ENCODE measurements at regions not wholly inside any gene's neighbourhood (a gene's known extent, or its start where the extent isn't known, plus 50 kb on each side); places are given as distances from the start of the nearest gene placed in this dataset.

DNA sequence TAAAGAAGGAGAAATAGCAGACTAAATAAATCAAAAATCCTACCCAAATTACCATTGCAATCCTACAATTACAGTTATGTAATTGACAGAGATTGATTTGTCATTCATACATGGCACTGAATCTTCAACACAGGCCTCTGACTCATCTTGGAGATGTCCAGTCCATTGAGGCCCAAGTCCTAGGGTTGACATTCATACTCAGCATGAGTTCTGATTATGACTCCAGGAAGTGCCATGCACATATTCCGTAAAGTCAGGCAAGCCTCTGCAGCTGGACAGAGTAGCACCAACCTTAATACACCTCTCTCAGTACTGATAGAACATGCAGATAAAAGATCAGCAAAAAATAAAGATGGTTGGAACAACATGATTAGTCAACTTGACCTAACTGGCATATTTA is 353.7 kb upstream of the NFE2L3 start:
- H3K9me3 ChIP-seq, result no peaks in the 10 kb centered on the region
- no peak overlapping the region for H3K27ac ChIP-seq
- H3K4me3 ChIP-seq, result no peak overlapping the region
- no peaks in the 10 kb centered on the region for H3K27me3 ChIP-seq
- DNase-seq, result no peak
- TF ChIP-seq POLR2A (IDR thresholded peaks at IDR 0.05), result no peak
- TF ChIP-seq, protein P1, sequence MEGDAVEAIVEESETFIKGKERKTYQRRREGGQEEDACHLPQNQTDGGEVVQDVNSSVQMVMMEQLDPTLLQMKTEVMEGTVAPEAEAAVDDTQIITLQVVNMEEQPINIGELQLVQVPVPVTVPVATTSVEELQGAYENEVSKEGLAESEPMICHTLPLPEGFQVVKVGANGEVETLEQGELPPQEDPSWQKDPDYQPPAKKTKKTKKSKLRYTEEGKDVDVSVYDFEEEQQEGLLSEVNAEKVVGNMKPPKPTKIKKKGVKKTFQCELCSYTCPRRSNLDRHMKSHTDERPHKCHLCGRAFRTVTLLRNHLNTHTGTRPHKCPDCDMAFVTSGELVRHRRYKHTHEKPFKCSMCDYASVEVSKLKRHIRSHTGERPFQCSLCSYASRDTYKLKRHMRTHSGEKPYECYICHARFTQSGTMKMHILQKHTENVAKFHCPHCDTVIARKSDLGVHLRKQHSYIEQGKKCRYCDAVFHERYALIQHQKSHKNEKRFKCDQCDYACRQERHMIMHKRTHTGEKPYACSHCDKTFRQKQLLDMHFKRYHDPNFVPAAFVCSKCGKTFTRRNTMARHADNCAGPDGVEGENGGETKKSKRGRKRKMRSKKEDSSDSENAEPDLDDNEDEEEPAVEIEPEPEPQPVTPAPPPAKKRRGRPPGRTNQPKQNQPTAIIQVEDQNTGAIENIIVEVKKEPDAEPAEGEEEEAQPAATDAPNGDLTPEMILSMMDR (IDR thresholded peaks at IDR 0.05), result no peak
- peaks cover 0 to 6% (median 0%) of the 10 kb centered on the region in 4 donors for H3K4me1 ChIP-seq
- H3K36me3 ChIP-seq, result no peaks in the 10 kb centered on the region

DNA sequence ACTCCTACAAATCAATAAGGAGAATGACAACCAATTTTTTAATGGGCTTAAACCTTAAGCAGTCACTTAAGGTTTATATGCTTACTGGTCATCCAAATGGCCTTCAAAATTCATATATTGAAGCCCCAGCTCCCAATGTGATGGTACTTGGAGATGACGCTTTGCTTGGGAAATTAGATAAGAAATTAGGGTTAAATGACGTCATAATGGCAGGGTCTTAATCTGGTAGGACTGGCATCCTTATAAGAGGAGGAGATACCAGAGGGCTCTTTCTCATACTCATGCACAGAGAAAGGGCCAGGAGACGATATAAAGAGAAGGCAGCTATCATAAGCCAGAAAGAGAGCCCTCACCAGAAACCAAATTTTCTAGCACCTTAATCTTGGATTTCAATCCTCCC is 350.8 kb upstream of the NFE2L3 start:
- TF ChIP-seq, protein P1 (IDR thresholded peaks at IDR 0.05), result no peak
- TF ChIP-seq POLR2A (IDR thresholded peaks at IDR 0.05), result no peak
- DNase-seq, result no peak
- no peaks in the 10 kb centered on the region for H3K27me3 ChIP-seq
- H3K9me3 ChIP-seq, result no peaks in the 10 kb centered on the region
- no peak overlapping the region for H3K4me3 ChIP-seq
- no peak overlapping the region for H3K27ac ChIP-seq
- H3K36me3 ChIP-seq, result no peaks in the 10 kb centered on the region
- peaks cover 0 to 6% (median 0%) of the 10 kb centered on the region in 4 donors for H3K4me1 ChIP-seq

DNA sequence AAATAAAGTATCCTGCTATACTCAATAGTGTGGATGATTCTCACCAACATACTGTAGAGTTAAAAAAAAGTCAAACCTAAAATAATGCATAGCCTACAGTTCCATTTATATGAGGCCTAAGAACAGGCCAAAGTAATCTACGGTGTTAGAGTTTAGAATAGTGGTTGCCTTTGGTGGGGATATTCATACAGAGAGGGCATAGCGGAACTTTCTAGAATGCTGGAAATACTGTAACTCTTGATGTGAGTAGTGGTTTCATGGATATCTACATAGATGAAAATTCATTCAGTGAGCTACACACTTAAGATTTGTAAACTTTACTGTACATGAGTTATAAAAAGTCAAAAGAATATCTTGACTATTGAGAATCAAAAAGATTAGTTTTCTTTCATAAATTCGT is 349.9 kb upstream of the NFE2L3 start:
- Histone ChIP-seq H3K27me3 (no peaks in the 10 kb centered on the region), H3K4me1 (no peaks in the 10 kb centered on the region), H3K36me3 (no peaks in the 10 kb centered on the region), H3K9me3 (no peaks in the 10 kb centered on the region), H3K4me3 (no peak overlapping the region), H3K27ac (peak overlapping the region in 1 of 4 donors; percentile 56)
- no peak for DNase-seq
- no peak for TF ChIP-seq POLR2A (IDR thresholded peaks at IDR 0.05)
- TF ChIP-seq, protein P1 (IDR thresholded peaks at IDR 0.05), result no peak

DNA sequence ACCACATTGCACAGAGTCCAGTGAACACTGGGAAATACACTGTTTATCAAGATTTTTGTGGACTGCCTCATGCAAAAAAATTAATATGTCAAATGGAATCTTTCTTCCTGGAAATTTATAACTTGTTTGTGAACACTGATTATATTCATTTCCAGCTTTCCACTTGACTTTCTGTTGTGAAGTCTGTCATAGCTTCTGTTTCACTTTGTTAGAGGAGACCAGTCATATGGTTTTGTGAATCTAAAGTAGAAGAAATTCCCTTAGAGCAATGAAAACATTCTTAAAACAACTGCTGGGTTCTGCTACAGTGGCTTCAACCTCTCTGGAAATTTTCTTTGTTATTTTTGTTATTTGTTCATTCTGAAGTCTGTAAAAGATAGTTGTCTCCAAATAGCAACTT is 349.5 kb upstream of the NFE2L3 start:
- Histone ChIP-seq H3K4me1 (peaks cover 0 to under 1% (median 0%) of the 10 kb centered on the region in 4 donors), H3K27ac (peak overlapping the region in 1 of 4 donors; percentile 56), H3K27me3 (no peaks in the 10 kb centered on the region), H3K4me3 (no peak overlapping the region), H3K36me3 (no peaks in the 10 kb centered on the region), H3K9me3 (no peaks in the 10 kb centered on the region)
- no peak for TF ChIP-seq POLR2A (IDR thresholded peaks at IDR 0.05)
- TF ChIP-seq, protein P1 (IDR thresholded peaks at IDR 0.05), result no peak
- DNase-seq, result no peak

DNA sequence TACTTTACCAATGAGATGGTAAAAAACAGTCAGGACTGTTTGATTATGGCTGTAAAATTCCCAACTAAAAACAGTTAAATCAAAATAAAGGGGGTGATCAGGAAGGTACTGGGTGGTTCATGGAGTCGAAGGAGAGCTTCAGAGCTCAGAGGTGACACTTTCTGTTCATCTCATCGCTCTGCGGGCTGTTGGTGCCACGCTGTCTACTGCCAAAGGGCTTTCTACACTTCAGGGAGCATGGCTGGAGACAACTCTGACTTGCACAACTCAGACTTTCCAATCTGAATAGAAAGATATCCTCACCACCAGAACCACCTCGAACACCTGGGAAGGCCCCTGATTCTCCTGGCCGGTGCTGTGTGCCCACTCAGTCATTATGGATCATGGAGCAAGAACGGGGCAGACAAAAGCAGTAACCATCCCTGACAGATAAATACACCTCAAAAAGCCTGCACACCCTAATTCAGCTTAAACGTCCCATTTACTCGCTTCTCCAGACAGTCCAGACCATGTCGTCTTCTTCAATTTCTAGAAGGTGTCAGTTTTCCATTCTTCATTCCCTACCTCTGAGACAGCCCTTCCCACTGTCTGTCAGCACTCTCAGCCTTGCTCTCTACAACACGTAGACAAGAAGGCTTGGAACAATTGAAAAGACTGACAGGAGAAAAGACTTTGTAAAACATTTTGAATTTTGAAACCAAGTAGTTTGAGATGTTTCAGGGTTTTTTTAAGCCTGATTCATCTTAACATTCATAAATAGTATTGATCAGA is 348.7 kb upstream of the NFE2L3 start:
- DNase-seq, result no peak
- no peak for TF ChIP-seq POLR2A (IDR thresholded peaks at IDR 0.05)
- peak overlapping the region in 1 of 4 donors; percentile 56 for H3K27ac ChIP-seq

DNA sequence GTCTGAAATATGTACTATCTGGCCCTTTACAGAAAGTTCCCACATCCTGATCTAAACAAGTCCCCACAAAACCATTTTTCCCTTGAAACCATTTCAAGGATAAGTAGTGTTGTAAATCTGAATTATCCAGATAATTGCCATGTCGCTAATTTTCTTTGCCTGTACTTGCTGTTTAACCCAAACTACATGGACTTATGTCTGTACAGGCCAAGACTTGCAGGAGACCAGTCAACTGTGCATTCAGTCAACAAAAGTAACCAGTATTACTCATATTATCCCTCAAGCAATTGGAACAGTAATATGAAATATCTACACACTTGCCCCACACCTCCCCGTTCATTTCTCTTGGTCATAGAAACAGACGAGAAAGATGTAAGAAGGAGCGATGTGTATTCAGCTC is 347.8 kb upstream of the NFE2L3 start:
- H3K4me1 ChIP-seq, result peaks cover 0 to 6% (median 0%) of the 10 kb centered on the region in 4 donors
- no peaks in the 10 kb centered on the region for H3K9me3 ChIP-seq
- H3K36me3 ChIP-seq, result no peaks in the 10 kb centered on the region
- H3K27me3 ChIP-seq, result no peaks in the 10 kb centered on the region
- H3K27ac ChIP-seq, result peak overlapping the region in 1 of 4 donors; percentile 5
- TF ChIP-seq POLR2A (IDR thresholded peaks at IDR 0.05), result no peak
- TF ChIP-seq, protein P1 (IDR thresholded peaks at IDR 0.05), result no peak
- DNase-seq, result no peak
- H3K4me3 ChIP-seq, result no peak overlapping the region

More for the DNA sequence above, 348.7 kb upstream of the NFE2L3 start:
- H3K27me3 ChIP-seq, result no peaks in the 10 kb centered on the region
- no peaks in the 10 kb centered on the region for H3K36me3 ChIP-seq
- no peaks in the 10 kb centered on the region for H3K9me3 ChIP-seq
- H3K4me1 ChIP-seq, result peaks cover 0 to 6% (median 0%) of the 10 kb centered on the region in 4 donors
- H3K4me3 ChIP-seq, result no peak overlapping the region

All from Peyer's patch (tissue), 4 donors.